Progenitor cell of endocrine pancreas (in vitro differentiated cells): ENCODE measurements at regions not wholly inside any gene's neighbourhood (a gene's known extent, or its start where the extent isn't known, plus 50 kb on each side); places are given as distances from the start of the nearest gene placed in this dataset.
"Not testable (repeated sequence)": the region's sequence is repeated elsewhere in the genome, so short reads cannot be mapped to it uniquely, and the experiment has no call there.

ENCODE experiments used
- DNase-seq: peaks from one replicate; pipeline ENCODE4 v3.0.0; 2021; ENCODE audit warnings: low spot score; ENCODE audit not compliant: unreplicated experiment
- H3K27ac Mint-ChIP-seq: 2 replicates; pipeline ENCODE4 v1.8.0; 2021; ENCODE audit warnings: mild to moderate bottlenecking, moderate library complexity, mixed read lengths
- H3K27me3 Mint-ChIP-seq: 2 replicates; pipeline ENCODE4 v1.8.0; 2021; ENCODE audit warnings: mixed read lengths
- H3K36me3 Mint-ChIP-seq: 2 replicates; pipeline ENCODE4 v1.8.0; 2022; ENCODE audit warnings: mixed read lengths; ENCODE audit not compliant: insufficient read depth
- H3K4me1 Mint-ChIP-seq: 2 replicates; pipeline ENCODE4 v1.8.0; 2021; ENCODE audit warnings: low read depth, mixed read lengths
- H3K4me3 Mint-ChIP-seq: 2 replicates; pipeline ENCODE4 v1.8.0; 2021; ENCODE audit warnings: low read depth, mild to moderate bottlenecking, moderate library complexity, mixed read lengths
- H3K9me3 Mint-ChIP-seq: 2 replicates; pipeline ENCODE4 v1.8.0; 2021; ENCODE audit warnings: low read depth, mixed read lengths
- CTCF ChIP-seq: fragments of 200-600 bp; sonication (generic); IDR thresholded peaks from one replicate; pipeline ENCODE4 v1.5.0; 2021; ENCODE audit warnings: antibody characterized with exemption, mild to moderate bottlenecking; ENCODE audit not compliant: unreplicated experiment

DNA sequence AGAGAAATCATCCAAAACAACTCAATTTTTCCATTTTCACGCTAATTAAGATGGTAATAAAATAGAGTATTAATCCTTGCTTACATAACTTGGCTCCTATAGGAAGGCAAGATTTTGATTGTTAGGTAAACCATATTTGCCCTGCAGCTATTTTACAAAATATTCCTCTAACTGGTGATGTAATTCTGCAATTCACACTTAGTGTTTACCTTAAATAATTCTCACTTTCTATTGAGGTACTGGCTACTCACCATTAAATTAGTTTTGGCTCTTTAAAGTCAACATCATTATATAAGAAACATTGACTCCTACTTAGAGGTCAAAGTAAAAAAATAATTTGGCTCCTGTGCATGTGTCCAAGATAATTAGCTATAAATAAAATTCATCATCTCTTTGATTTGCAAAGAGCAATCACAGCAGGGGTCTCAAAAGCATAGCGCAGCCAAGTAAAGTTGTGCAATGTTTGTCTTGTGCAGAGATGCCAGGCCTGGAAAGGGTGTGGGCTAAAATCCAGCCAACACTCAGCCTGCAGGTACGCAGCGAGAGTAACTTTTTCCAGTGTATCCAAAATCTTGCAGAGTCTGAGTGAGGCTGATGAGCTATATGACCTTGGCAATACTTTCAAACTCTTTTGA is 501.2 kb downstream of the MMUT start:
- no peak overlapping the region for H3K4me3 Mint-ChIP-seq
- DNase-seq, result no peak
- TF ChIP-seq CTCF, result no peak
- H3K9me3 Mint-ChIP-seq, result no peaks in the 10 kb centered on the region
- H3K36me3 Mint-ChIP-seq, result no peaks in the 10 kb centered on the region
- no peaks in the 10 kb centered on the region for H3K4me1 Mint-ChIP-seq
- no peaks in the 10 kb centered on the region for H3K27me3 Mint-ChIP-seq
- no peak overlapping the region for H3K27ac Mint-ChIP-seq

DNA sequence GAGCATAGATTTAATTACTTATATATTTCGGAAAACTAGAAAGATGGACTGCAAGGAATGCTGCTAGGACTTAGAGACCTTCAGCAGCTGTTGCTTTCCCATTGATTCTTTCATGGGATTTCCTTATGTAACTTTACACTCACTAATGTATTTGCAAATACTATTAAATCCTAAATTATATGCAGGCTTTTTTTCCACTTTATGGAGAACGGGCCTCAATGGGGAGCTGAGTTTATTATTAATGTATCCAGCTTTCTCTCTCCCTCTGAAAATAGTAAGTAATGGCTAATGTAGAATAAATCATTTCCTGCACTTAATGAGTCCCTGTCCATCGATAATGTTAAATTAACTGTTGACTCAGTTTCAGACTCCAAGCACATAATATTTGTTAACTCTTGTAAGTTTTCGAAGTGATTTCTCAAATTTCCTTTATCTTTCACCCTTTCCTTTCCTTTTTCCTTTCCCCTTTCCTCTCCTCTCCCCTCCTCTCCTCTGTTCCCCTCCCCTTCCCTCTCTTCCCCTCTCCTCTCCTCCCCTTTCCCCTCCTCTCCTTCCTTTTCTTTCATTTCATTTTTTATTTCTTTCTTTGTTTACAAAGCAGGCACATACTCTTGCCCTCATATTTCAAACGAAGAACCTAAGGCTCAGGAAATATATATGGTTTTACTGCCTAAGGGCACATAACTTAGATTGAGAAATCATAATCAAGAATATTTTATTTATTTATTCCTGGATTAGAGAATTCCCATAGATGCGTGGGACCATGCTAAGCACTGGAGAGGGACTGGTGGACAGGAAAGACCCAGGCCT is 503.6 kb downstream of the MMUT start:
- Mint-ChIP-seq H3K4me3 (no peak overlapping the region), H3K27me3 (no peaks in the 10 kb centered on the region), H3K9me3 (no peaks in the 10 kb centered on the region), H3K36me3 (no peaks in the 10 kb centered on the region), H3K27ac (no peak overlapping the region), H3K4me1 (no peaks in the 10 kb centered on the region)
- no peak for TF ChIP-seq CTCF
- no peak for DNase-seq

DNA sequence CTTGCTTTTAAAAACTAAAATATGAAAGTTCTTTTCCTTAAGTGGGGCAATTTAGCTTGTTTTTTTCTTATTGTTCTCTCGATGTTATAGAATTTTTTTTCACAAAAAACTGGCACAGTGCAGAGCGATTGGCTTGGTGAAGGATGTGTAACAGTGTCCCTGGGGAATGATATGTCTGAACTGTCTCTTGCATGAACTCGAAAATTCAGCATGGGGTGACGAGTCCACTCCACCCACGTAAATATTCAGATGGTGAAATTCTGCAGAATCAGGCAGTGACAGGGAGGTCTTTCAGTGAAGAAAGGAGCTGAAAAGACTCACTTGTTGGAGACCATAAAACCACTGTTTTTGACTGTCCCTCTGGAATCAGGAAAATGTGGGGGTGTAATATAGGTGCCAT is 505.3 kb downstream of the MMUT start:
- no peaks in the 10 kb centered on the region for H3K27me3 Mint-ChIP-seq
- H3K9me3 Mint-ChIP-seq, result no peaks in the 10 kb centered on the region
- H3K27ac Mint-ChIP-seq, result no peak overlapping the region
- TF ChIP-seq CTCF, result no peak
- H3K4me1 Mint-ChIP-seq, result no peaks in the 10 kb centered on the region
- no peak overlapping the region for H3K4me3 Mint-ChIP-seq
- no peak for DNase-seq
- no peaks in the 10 kb centered on the region for H3K36me3 Mint-ChIP-seq

DNA sequence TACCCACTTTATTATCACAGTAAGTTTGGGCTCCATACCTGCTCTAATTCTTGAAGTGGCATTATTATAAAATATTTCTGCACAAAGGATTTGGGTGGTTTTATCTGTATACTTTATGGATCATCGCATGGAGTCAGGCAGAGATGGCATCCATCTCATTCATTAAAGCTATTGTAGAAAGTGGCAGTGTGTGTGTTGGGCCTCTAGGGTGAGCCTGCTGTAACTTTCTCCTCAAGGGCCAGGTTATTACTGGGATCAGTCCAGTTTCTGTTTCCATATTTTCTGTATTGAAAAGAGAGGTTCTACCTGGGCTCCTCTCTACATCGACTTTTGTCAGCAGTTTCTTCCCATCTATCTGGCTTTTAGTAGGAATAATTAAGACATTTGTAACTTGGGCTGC is 511.1 kb downstream of the MMUT start:
- Mint-ChIP-seq H3K9me3 (no peaks in the 10 kb centered on the region), H3K36me3 (no peaks in the 10 kb centered on the region), H3K4me3 (no peak overlapping the region), H3K4me1 (no peaks in the 10 kb centered on the region), H3K27me3 (no peaks in the 10 kb centered on the region), H3K27ac (no peak overlapping the region)
- no peak for TF ChIP-seq CTCF
- DNase-seq, result no peak

DNA sequence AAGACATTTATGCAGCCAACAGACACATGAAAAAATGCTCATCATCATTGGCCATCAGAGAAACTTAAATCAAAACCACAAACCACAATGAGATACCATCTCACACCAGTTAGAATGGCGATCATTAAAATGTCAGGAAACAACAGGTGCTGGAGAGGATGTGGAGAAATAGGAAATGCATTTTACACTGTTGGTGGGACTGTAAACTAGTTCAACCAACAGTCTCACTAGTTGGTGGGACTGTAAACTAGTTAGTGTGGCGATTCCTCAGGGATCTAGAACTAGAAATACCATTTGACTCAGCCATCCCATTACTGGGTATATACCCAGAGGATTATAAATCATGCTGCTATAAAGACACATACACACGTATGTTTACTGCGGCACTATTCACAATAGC is 518.8 kb downstream of the MMUT start:
- not testable (repeated sequence) for H3K27me3 Mint-ChIP-seq, H3K9me3 Mint-ChIP-seq, H3K4me1 Mint-ChIP-seq, H3K4me3 Mint-ChIP-seq, H3K36me3 Mint-ChIP-seq, DNase-seq, H3K27ac Mint-ChIP-seq

DNA sequence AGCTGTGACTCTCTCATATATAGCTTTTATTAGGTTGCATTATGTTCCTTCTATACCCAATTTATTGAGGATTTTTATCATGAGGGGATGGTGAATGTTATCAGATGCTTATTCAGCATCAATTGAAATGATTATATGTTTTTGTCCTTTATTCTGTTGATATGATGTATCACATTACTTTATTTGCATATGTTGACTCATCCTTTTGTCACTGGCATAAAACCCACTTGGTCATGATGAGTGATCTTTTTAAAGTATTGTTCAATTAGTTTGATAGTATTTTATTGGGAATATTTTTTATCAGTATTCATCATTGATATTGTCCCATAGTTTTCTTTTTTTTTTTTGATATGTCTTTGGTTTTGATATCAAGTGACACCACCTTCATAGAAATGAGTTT is 529.9 kb downstream of the MMUT start:
- no peak for DNase-seq
- no peak overlapping the region for H3K4me3 Mint-ChIP-seq
- H3K27ac Mint-ChIP-seq, result no peak overlapping the region
- H3K9me3 Mint-ChIP-seq, result peaks cover 17% of the 10 kb centered on the region
- no peak for TF ChIP-seq CTCF
- no peaks in the 10 kb centered on the region for H3K4me1 Mint-ChIP-seq
- H3K36me3 Mint-ChIP-seq, result no peaks in the 10 kb centered on the region
- no peaks in the 10 kb centered on the region for H3K27me3 Mint-ChIP-seq
